ENCODE measurements at regions not wholly inside any gene's neighbourhood (a gene's known extent, or its start where the extent isn't known, plus 50 kb on each side); places are given as distances from the start of the nearest gene placed in this dataset.

DNA sequence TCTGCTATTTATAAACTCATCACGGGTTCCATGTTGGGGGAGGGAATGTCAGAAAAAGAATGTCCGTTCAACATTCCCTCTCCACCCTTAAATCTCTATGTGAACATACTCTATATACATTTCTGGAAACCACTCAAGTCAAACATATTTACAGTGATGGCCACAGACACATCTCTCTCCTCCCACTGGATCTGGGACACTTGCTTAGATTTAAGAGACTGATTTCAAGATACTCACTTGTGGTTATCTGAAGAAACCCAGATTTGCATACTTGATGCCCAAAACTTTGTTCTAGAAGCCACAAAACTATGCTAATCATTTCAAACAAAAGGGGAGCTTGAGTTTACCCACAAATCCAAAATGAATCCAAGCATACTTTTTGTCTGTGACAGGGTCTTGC lies 182.9 kb upstream of the SOX9 start:
- TF ChIP-seq CTCF (IDR thresholded peaks at IDR 0.05) (no peak), EZH2 (IDR thresholded peaks at IDR 0.05; ENCODE audit: borderline replicate concordance, insufficient read depth, low read depth, low read length, poor library complexity, severe bottlenecking) (no peak)

Measured in B cell (primary cell).